ENCODE measurements at regions not wholly inside any gene's neighbourhood (a gene's known extent, or its start where the extent isn't known, plus 50 kb on each side); places are given as distances from the start of the nearest gene placed in this dataset.

GRCh38 chr12:24423611-24424010, 474.1 kb upstream of the SOX5 start:
- TF ChIP-seq CTCF (IDR thresholded peaks at IDR 0.05) (no peak), EP300 (IDR thresholded peaks at IDR 0.05) (no peak), POLR2AphosphoS5 (IDR thresholded peaks at IDR 0.05) (no peak)

Measured in stomach (tissue), 4 donors.